Activated B cell treated with CpG ODN at 0.5 μM for 24 hours (primary cell): ENCODE measurements at regions not wholly inside any gene's neighbourhood (a gene's known extent, or its start where the extent isn't known, plus 50 kb on each side); places are given as distances from the start of the nearest gene placed in this dataset.

ENCODE experiments used
- ATAC-seq: fragments of 200-7000 bp; cut with Tn5 transposase; one replicate; pipeline ENCODE4 v1.10.0; 2021; ENCODE audit warnings: low read depth, mild to moderate bottlenecking, moderate library complexity
- CTCF ChIA-PET: fragments of 350-600 bp; sonication (Branson Sonifier 250); formaldehyde crosslinking; loops from one replicate; lab custom pipeline; 2021; ENCODE audit warnings: antibody characterized with exemption; lab: Charles Lee
- POLR2A ChIA-PET: fragments of 350-600 bp; sonication (Branson Sonifier 250); formaldehyde crosslinking; loops from one replicate; lab custom pipeline; 2021; ENCODE audit warnings: antibody characterized with exemption; lab: Charles Lee
- DNase-seq: peaks from one replicate; pipeline ENCODE4 v3.0.0; 2022
- H3K27ac Mint-ChIP-seq: one replicate; pipeline ENCODE4 v1.8.0; 2020; ENCODE audit warnings: mixed read lengths
- H3K27me3 Mint-ChIP-seq: one replicate; pipeline ENCODE4 v1.8.0; 2021; ENCODE audit warnings: mixed read lengths
- H3K36me3 Mint-ChIP-seq: one replicate; pipeline ENCODE4 v1.8.0; 2021; ENCODE audit warnings: low read depth, mixed read lengths
- H3K4me1 Mint-ChIP-seq: one replicate; pipeline ENCODE4 v1.8.0; 2021; ENCODE audit warnings: mixed read lengths
- H3K4me3 Mint-ChIP-seq: one replicate; pipeline ENCODE4 v1.8.0; 2020; ENCODE audit warnings: mild to moderate bottlenecking, mixed read lengths
- H3K9me3 Mint-ChIP-seq: one replicate; pipeline ENCODE4 v1.8.0; 2020; ENCODE audit warnings: mixed read lengths
- intact Hi-C: fragments of 100-400 bp; cut with micrococcal nuclease; formaldehyde crosslinking; loops from one replicate; pipeline ENCODE4 v1.15.1; 2024
- TF ChIP-seq, protein P1 (sequence below): fragments of 200-600 bp; IDR thresholded peaks from one replicate; pipeline ENCODE4 v1.8.0; 2022; ENCODE audit warnings: antibody characterized with exemption, mild to moderate bottlenecking

DNA sequence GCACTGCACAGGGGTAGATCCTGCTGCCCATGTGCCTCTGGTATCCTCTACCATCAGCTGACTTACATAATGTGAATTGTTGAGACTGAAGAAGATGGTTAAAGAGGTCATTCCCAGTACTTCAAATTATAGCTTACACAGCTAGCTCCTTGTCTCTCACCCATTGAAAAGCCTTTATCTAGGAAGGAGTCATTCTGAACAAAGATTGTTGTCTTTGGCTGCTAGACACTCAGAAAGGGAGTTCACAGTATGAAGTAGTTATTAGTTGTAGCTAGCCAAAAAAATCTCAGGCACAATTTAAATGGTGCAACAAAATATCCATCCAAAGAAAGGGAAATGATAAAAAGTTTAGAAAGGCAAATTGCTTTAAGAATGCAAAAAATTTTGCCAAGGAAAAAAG is 102.0 kb upstream of the NREP start:
- intact Hi-C loops = no loop called here
- DNase-seq (no peak), ATAC-seq (no peak)
- H3K4me1 Mint-ChIP-seq = peaks cover 3% of the 10 kb centered on the region
- TF ChIP-seq, protein P1, sequence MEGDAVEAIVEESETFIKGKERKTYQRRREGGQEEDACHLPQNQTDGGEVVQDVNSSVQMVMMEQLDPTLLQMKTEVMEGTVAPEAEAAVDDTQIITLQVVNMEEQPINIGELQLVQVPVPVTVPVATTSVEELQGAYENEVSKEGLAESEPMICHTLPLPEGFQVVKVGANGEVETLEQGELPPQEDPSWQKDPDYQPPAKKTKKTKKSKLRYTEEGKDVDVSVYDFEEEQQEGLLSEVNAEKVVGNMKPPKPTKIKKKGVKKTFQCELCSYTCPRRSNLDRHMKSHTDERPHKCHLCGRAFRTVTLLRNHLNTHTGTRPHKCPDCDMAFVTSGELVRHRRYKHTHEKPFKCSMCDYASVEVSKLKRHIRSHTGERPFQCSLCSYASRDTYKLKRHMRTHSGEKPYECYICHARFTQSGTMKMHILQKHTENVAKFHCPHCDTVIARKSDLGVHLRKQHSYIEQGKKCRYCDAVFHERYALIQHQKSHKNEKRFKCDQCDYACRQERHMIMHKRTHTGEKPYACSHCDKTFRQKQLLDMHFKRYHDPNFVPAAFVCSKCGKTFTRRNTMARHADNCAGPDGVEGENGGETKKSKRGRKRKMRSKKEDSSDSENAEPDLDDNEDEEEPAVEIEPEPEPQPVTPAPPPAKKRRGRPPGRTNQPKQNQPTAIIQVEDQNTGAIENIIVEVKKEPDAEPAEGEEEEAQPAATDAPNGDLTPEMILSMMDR = no peak
- CTCF ChIA-PET = no interaction called here
- H3K9me3 Mint-ChIP-seq = no peaks in the 10 kb centered on the region
- H3K27ac Mint-ChIP-seq = no peak overlapping the region
- H3K36me3 Mint-ChIP-seq = no peaks in the 10 kb centered on the region
- H3K27me3 Mint-ChIP-seq = no peaks in the 10 kb centered on the region
- POLR2A ChIA-PET = no interaction called here
- no peak overlapping the region for H3K4me3 Mint-ChIP-seq

DNA sequence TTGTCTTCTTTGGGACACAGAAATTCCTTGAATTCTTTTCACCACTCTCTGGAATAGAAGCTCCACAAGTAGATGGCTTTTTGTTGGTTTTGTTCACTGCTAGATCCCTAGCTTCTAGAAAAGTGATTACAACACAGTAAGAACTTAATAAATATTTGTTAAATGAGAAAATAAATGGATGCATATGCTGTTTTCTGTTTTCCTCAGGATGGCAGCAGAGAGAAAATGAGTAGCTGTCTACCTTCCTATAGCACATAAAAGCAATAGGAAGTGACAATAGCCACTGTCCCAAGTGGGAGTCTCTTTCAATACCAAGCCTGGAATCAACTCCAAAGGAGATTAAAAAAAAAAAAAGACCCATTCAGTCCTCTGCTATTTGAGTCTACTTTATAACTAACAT is 100.6 kb upstream of the NREP start:
- Mint-ChIP-seq H3K36me3 (no peaks in the 10 kb centered on the region), H3K27ac (no peak overlapping the region), H3K27me3 (peaks cover 3% of the 10 kb centered on the region), H3K9me3 (no peaks in the 10 kb centered on the region), H3K4me3 (no peak overlapping the region), H3K4me1 (peaks cover 9% of the 10 kb centered on the region)
- no peak for DNase-seq
- POLR2A ChIA-PET = no interaction called here
- TF ChIP-seq, protein P1 = no peak
- CTCF ChIA-PET = no interaction called here
- intact Hi-C loops = no loop called here
- ATAC-seq = no peak

DNA sequence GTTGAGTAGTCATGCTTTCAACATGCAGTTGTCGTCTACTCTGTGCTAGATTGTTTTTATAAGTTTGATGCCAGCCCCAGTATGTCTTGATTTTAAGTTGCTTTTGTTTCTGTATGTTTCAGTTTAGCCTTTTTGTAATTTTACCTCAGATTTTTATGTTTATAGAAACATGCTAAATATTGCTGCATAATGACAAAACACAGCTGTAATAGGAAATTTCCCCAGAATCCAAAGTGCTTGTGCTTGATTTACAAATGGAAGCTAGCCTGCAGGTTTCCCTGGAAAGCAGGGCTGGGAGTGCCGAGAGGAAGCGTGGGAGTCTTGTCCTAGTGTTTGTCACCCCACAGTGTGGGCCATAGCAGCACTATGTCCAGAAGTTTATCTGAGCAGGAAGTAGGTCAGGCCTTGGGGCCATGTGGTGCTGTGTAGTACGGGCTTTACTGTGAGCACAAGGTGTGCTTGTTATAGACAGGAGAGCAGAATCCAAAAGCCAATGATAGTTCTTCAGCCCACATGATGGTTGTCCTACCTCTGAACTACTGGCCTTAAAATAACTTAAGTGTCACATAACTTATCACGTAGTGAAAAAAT is 100.0 kb upstream of the NREP start:
- no peak overlapping the region for H3K27ac Mint-ChIP-seq
- intact Hi-C loops = no loop called here
- ChIA-PET CTCF (no interaction called here), POLR2A (no interaction called here)
- no peak overlapping the region for H3K4me3 Mint-ChIP-seq
- ATAC-seq (no peak), DNase-seq (no peak)
- peaks cover 9% of the 10 kb centered on the region for H3K4me1 Mint-ChIP-seq
- H3K27me3 Mint-ChIP-seq = peaks cover 3% of the 10 kb centered on the region
- H3K36me3 Mint-ChIP-seq = no peaks in the 10 kb centered on the region
- H3K9me3 Mint-ChIP-seq = no peaks in the 10 kb centered on the region
- TF ChIP-seq, protein P1 = no peak

DNA sequence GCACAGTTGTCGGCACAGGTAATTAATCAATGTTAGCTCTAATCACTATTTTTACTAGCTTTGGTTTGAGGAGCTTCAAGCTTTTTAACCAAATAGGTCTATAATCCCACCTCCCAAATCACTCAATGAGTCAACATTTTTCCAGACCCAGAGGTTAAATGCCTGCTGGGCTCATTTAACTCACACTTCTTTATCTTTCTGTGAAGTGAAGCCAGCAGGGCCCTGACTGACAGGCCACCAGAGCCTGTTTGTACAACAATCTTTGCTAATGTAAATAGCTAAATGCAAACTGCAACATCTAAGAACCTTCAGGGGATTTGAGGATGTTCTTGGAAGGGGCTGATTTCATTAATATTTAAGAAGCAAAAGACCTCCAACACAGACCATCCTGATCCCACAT is 98.4 kb upstream of the NREP start:
- H3K9me3 Mint-ChIP-seq = no peaks in the 10 kb centered on the region
- peaks cover 9% of the 10 kb centered on the region for H3K4me1 Mint-ChIP-seq
- TF ChIP-seq, protein P1 = no peak
- no peak overlapping the region for H3K27ac Mint-ChIP-seq
- ChIA-PET POLR2A (no interaction called here), CTCF (no interaction called here)
- H3K36me3 Mint-ChIP-seq = no peaks in the 10 kb centered on the region
- DNase-seq (no peak), ATAC-seq (no peak)
- no peak overlapping the region for H3K4me3 Mint-ChIP-seq
- intact Hi-C loops = no loop called here
- peaks cover 3% of the 10 kb centered on the region for H3K27me3 Mint-ChIP-seq

DNA sequence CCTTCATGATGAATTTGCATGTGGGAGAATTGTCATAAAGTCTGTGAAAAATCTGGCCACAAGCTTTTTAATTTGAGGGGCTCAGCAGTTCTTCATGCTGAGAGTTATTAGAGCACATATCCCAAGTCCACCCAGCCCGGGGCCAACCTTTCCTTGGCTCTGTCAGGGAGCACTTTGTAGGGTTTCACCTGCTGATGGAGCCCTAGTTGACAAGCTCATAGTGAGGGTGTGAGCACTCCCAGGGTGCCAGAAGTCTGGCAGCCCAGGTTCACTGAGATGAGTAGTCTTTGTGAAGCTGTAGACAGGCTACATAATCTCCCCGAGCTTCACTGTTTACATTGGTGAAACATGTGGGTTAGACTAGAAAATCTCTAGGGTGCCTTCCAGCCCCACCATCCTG is 97.2 kb upstream of the NREP start:
- ATAC-seq (no peak), DNase-seq (no peak)
- no peak overlapping the region for H3K4me3 Mint-ChIP-seq
- CTCF ChIA-PET = no interaction called here
- POLR2A ChIA-PET = interaction anchor here (0.8 kb wide), 1 partner anchor 97 kb away, joined by 3 read pairs; no protein-coding TSS in a partner anchor
- no peaks in the 10 kb centered on the region for H3K9me3 Mint-ChIP-seq
- no peak overlapping the region for H3K27ac Mint-ChIP-seq
- H3K27me3 Mint-ChIP-seq = peaks cover 5% of the 10 kb centered on the region
- TF ChIP-seq, protein P1 = no peak
- intact Hi-C loops = no loop called here
- H3K36me3 Mint-ChIP-seq = no peaks in the 10 kb centered on the region
- H3K4me1 Mint-ChIP-seq = peaks cover 9% of the 10 kb centered on the region
